ENCODE measurements at regions not wholly inside any gene's neighbourhood (a gene's known extent, or its start where the extent isn't known, plus 50 kb on each side); places are given as distances from the start of the nearest gene placed in this dataset.

DNA sequence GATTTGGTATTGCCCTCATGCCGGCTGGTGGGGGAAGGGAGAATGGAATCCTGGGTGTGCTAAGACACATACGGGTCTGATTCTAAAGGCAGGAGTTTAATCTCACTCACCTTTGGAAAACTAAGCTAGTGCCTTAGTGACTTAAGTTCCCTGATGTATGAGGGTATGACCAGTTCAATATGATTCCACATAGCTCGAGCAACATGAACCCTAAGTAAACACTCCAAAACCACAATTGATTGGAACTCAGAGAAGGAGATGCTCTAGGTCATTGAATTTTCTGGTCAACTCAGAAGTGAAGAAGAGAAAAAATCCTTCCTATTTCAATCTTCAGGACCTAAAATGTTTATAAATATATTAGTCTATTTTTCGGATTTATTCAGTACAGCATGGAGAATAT is 420.1 kb upstream of the INTU start:
- H3K9ac ChIP-seq (replicated peaks; ENCODE audit: extremely low read depth, insufficient read depth, low read length): no peak overlapping the region
- H4K20me1 ChIP-seq (replicated peaks; ENCODE audit: control insufficient read depth, extremely low read depth, insufficient read depth, low read length): no peaks in the 10 kb centered on the region
- H3K9me1 ChIP-seq (replicated peaks; ENCODE audit: control insufficient read depth, extremely low read depth, insufficient read depth, low read length): no peaks in the 10 kb centered on the region
- no peaks in the 10 kb centered on the region for H3K9me3 ChIP-seq (replicated peaks; ENCODE audit: control insufficient read depth, insufficient read depth, low read length)
- TF ChIP-seq FOS (IDR thresholded peaks at IDR 0.05; ENCODE audit: borderline replicate concordance, insufficient read depth, low read length) (no peak), MYC (IDR thresholded peaks at IDR 0.05; ENCODE audit: low read depth, low read length) (no peak), CTCF (IDR thresholded peaks at IDR 0.05; ENCODE audit: extremely low read depth in 1 of 2, insufficient read depth in 1 of 2, low read depth in 1 of 2, low read length in 2 of 2) (no peak), JUN (IDR thresholded peaks at IDR 0.05; ENCODE audit: borderline replicate concordance, insufficient read depth, insufficient read length, low read depth) (no peak), POLR2AphosphoS5 (IDR thresholded peaks at IDR 0.05; ENCODE audit: insufficient read depth, low read depth, low read length) (no peak), GATA2 (IDR thresholded peaks at IDR 0.05; ENCODE audit: insufficient read depth, insufficient read length, low read depth, low read length) (no peak), EZH2 (IDR thresholded peaks at IDR 0.05; ENCODE audit: borderline replicate concordance, low read depth, low read length, severe bottlenecking) (no peak), POLR2A (IDR thresholded peaks at IDR 0.05; ENCODE audit: low read depth, low read length) (no peak)
- TF ChIP-seq, protein P1, sequence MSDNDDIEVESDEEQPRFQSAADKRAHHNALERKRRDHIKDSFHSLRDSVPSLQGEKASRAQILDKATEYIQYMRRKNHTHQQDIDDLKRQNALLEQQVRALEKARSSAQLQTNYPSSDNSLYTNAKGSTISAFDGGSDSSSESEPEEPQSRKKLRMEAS (IDR thresholded peaks at IDR 0.05; ENCODE audit: insufficient read depth, insufficient read length): no peak
- H2AFZ ChIP-seq (ENCODE audit: low read depth, low read length): no peak overlapping the region
- CTCF ChIA-PET: no interaction called here
- H3K27ac ChIP-seq (ENCODE audit: insufficient read depth, low read depth, low read length): no peak overlapping the region
- no peaks in the 10 kb centered on the region for H3K4me1 ChIP-seq (ENCODE audit: control insufficient read depth, extremely low read depth, insufficient read depth, low read length)
- dilution Hi-C loops (cut with MboI; ENCODE audit: extremely low pct_ligation_motif_present, low sequenced_read_pairs): no loop called here
- H3K36me3 ChIP-seq (ENCODE audit: control insufficient read depth in 2 of 2, extremely low read depth in 1 of 2, insufficient read depth in 2 of 2, low read length in 2 of 2): no peaks in the 10 kb centered on the region
- BruUV-seq (replicated peaks): no TSS peak
- no peak overlapping the region for H3K4me2 ChIP-seq (ENCODE audit: insufficient read depth, low read length)
- H3K4me3 ChIP-seq (replicated peaks in 1 of 3; ENCODE audit: insufficient read depth in 1 of 3, low read depth in 1 of 3, low read length in 3 of 3): no peak overlapping the region
- POLR2A ChIA-PET: no interaction called here
- H3K27me3 ChIP-seq (ENCODE audit: control insufficient read depth in 2 of 2, insufficient read depth in 2 of 2, low read length in 2 of 2): no peaks in the 10 kb centered on the region
- intact Hi-C loops (cut with micrococcal nuclease): no loop called here
- H3K79me2 ChIP-seq (ENCODE audit: control insufficient read depth, insufficient read depth, low read length): no peaks in the 10 kb centered on the region
- DNase-seq (ENCODE audit: low read depth, low spot score): no peak
- no peak for FAIRE-seq
